H1 (cell line): ENCODE measurements at regions not wholly inside any gene's neighbourhood (a gene's known extent, or its start where the extent isn't known, plus 50 kb on each side); places are given as distances from the start of the nearest gene placed in this dataset.

Source experiments
- SRF ChIP-seq: IDR thresholded peaks from 2 replicates; pipeline ENCODE4 v1.6.1; 2011; ENCODE audit warnings: mild to moderate bottlenecking, low read depth, low read length, moderate library complexity
- TAF7 ChIP-seq: optimal IDR thresholded peaks from 2 replicates; pipeline ENCODE3; 2011; ENCODE audit warnings: low read depth, mild to moderate bottlenecking, inconsistent platforms, low read length, moderate library complexity, borderline replicate concordance

- TF ChIP-seq SRF, result no peak
- no peak for TF ChIP-seq TAF7
Observed at GRCh38 chr13:90170208-90170607, 1177.3 kb upstream of the MIR17HG start (continued).
